ENCODE measurements at regions not wholly inside any gene's neighbourhood (a gene's known extent, or its start where the extent isn't known, plus 50 kb on each side); places are given as distances from the start of the nearest gene placed in this dataset.

GRCh38 chr4:120291541-120291940 is 224.9 kb upstream of the MAD2L1 start:
- no peak for TF ChIP-seq CTCF (IDR thresholded peaks at IDR 0.05)
- TF ChIP-seq POLR2A (IDR thresholded peaks at IDR 0.05): no peak

Measured in right lobe of liver (tissue), 4 donors.